A549 (cell line): ENCODE measurements at regions not wholly inside any gene's neighbourhood (a gene's known extent, or its start where the extent isn't known, plus 50 kb on each side); places are given as distances from the start of the nearest gene placed in this dataset.

Experiments
- HDAC2 ChIP-seq: fragments of 200-600 bp; sonication (generic); IDR thresholded peaks from 2 replicates; pipeline ENCODE4 v1.6.1; 2016
- KDM5A ChIP-seq: fragments of 200-600 bp; sonication (generic); IDR thresholded peaks from 2 replicates; pipeline ENCODE4 v1.6.1; 2016; ENCODE audit warnings: antibody characterized with exemption, mild to moderate bottlenecking
- TF ChIP-seq, protein P1 (sequence below): fragments of >200 bp; sonication (Bioruptor Twin); formaldehyde crosslinking; IDR thresholded peaks from 3 replicates; pipeline ENCODE4 v1.5.1; 2016

DNA sequence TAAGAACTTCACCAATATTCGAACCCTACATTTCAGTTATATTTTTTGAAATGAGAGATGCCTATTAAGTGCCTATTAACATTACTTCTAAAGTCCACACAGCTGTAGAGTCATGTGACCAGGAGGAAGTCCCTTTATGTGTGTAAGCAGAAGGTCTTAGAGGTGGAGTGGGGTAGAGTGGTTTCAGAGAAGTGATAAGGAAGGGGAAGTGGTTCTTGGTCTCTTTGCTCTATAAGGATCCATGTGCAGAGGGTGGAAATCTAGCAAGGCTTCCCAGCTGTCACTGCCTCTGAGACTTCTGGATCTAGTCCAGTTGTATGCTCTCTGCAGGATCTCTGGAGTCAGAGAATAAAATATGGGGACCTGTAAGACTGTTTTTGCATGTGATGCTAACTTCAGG is 673.9 kb downstream of the FLRT2 start:
- TF ChIP-seq KDM5A (no peak), HDAC2 (no peak)
- TF ChIP-seq, protein P1, sequence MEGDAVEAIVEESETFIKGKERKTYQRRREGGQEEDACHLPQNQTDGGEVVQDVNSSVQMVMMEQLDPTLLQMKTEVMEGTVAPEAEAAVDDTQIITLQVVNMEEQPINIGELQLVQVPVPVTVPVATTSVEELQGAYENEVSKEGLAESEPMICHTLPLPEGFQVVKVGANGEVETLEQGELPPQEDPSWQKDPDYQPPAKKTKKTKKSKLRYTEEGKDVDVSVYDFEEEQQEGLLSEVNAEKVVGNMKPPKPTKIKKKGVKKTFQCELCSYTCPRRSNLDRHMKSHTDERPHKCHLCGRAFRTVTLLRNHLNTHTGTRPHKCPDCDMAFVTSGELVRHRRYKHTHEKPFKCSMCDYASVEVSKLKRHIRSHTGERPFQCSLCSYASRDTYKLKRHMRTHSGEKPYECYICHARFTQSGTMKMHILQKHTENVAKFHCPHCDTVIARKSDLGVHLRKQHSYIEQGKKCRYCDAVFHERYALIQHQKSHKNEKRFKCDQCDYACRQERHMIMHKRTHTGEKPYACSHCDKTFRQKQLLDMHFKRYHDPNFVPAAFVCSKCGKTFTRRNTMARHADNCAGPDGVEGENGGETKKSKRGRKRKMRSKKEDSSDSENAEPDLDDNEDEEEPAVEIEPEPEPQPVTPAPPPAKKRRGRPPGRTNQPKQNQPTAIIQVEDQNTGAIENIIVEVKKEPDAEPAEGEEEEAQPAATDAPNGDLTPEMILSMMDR: no peak
